GM12892 (cell line): ENCODE measurements at regions not wholly inside any gene's neighbourhood (a gene's known extent, or its start where the extent isn't known, plus 50 kb on each side); places are given as distances from the start of the nearest gene placed in this dataset.

Experiments
- POLR2A ChIP-seq: IDR thresholded peaks from 2 replicates; pipeline ENCODE4 v1.6.1; 2011; ENCODE audit warnings: low read depth, low read length, control low read depth
- POLR2AphosphoS5 ChIP-seq: IDR thresholded peaks from 2 replicates; pipeline ENCODE4 v1.6.1; 2011; ENCODE audit warnings: low read depth, low read length, control low read depth
- TAF1 ChIP-seq: IDR thresholded peaks from 2 replicates; pipeline ENCODE4 v1.6.1; 2011; ENCODE audit warnings: low read depth, mild to moderate bottlenecking, control low read depth, low read length, borderline replicate concordance

DNA sequence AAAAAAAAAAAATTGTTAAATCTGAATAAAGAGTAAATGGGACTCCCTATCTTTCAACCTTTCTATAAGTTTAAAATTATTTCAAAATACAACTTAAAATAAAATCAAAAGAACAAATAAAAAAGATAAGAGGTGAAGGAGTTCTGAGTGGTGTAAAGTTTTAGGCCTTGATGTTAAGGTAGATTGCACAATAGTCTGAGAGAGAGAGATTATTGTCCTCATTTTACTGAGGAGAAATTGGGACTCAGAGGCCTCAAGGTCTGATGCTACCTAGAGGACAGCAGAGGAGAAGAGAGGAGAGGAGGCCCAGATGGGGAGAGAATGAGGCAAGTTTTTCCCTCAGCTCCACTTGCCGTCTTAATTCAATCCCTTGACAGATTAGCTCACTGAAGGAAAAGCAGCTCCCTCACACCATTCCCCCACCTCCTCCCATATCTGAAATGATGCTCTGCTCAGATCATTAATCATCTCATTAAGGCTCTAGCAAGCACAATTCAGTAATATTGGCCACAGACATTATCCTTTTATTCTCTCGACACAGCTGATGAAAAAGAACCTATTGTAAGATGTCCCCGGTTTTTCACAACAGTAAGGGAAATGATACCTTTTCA is 106.3 kb upstream of the PTPN13 start:
- TF ChIP-seq POLR2A, result no peak
- no peak for TF ChIP-seq POLR2AphosphoS5
- no peak for TF ChIP-seq TAF1
